HFFc6 (cell line): ENCODE measurements at regions not wholly inside any gene's neighbourhood (a gene's known extent, or its start where the extent isn't known, plus 50 kb on each side); places are given as distances from the start of the nearest gene placed in this dataset.
"Not testable (repeated sequence)": the region's sequence is repeated elsewhere in the genome, so short reads cannot be mapped to it uniquely, and the experiment has no call there.

Source experiments
- DNase-seq: peaks from one replicate; pipeline ENCODE4 v3.0.0-alpha.2; 2018
- H3K27ac Mint-ChIP-seq: 2 replicates; pipeline ENCODE4 v1.8.0; 2020; ENCODE audit warnings: mild to moderate bottlenecking, mixed read lengths
- H3K27me3 Mint-ChIP-seq: 2 replicates; pipeline ENCODE4 v1.8.0; 2021; ENCODE audit warnings: mild to moderate bottlenecking, moderate library complexity, mixed read lengths; ENCODE audit not compliant: insufficient read depth
- H3K36me3 Mint-ChIP-seq: 2 replicates; pipeline ENCODE4 v1.8.0; 2021; ENCODE audit warnings: low read depth, mixed read lengths
- H3K4me1 Mint-ChIP-seq: 2 replicates; pipeline ENCODE4 v1.8.0; 2020; ENCODE audit warnings: low read depth, mixed read lengths
- H3K4me3 Mint-ChIP-seq: 2 replicates; pipeline ENCODE4 v1.8.0; 2020; ENCODE audit warnings: mild to moderate bottlenecking, moderate library complexity, mixed read lengths
- H3K9me3 Mint-ChIP-seq: 2 replicates; pipeline ENCODE4 v1.8.0; 2020; ENCODE audit warnings: mild to moderate bottlenecking, mixed read lengths
- TF ChIP-seq, protein P1 (sequence below): fragments of 200-600 bp; sonication (generic); IDR thresholded peaks from 2 replicates; pipeline ENCODE4 v1.5.0; 2021; ENCODE audit warnings: antibody characterized with exemption, mild to moderate bottlenecking

DNA sequence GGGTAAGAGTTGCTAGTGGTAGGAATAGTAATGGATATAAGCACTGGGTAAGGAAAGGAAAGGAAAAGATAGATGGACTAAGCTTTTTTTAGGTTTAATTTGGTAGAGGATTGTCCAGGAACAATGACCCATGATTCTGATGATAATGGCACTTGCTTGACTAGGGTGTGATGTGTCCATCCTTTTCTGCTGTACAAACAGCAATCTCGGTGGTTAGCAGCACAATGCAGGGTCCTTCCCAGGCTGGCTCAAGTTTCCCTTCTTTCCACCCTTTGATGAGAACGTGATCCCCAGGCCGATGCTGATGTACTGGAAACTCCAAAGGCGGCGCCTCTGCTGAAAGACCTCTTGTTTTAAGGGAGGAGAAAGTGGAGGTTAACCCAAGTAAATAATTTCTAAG is 105.3 kb downstream of the TMEM167A start:
- no peak for DNase-seq
- Mint-ChIP-seq H3K27ac (no peak overlapping the region), H3K36me3 (0 out of 2 replicates have a peak, but pooled peaks cover 5% of the 10 kb centered on the region), H3K4me3 (no peak overlapping the region), H3K27me3 (no peaks in the 10 kb centered on the region; the same call in 1 of the 2 replicates), H3K9me3 (peaks cover 11% of the 10 kb centered on the region), H3K4me1 (peaks cover 14% of the 10 kb centered on the region)
- TF ChIP-seq, protein P1, sequence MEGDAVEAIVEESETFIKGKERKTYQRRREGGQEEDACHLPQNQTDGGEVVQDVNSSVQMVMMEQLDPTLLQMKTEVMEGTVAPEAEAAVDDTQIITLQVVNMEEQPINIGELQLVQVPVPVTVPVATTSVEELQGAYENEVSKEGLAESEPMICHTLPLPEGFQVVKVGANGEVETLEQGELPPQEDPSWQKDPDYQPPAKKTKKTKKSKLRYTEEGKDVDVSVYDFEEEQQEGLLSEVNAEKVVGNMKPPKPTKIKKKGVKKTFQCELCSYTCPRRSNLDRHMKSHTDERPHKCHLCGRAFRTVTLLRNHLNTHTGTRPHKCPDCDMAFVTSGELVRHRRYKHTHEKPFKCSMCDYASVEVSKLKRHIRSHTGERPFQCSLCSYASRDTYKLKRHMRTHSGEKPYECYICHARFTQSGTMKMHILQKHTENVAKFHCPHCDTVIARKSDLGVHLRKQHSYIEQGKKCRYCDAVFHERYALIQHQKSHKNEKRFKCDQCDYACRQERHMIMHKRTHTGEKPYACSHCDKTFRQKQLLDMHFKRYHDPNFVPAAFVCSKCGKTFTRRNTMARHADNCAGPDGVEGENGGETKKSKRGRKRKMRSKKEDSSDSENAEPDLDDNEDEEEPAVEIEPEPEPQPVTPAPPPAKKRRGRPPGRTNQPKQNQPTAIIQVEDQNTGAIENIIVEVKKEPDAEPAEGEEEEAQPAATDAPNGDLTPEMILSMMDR = no peak

DNA sequence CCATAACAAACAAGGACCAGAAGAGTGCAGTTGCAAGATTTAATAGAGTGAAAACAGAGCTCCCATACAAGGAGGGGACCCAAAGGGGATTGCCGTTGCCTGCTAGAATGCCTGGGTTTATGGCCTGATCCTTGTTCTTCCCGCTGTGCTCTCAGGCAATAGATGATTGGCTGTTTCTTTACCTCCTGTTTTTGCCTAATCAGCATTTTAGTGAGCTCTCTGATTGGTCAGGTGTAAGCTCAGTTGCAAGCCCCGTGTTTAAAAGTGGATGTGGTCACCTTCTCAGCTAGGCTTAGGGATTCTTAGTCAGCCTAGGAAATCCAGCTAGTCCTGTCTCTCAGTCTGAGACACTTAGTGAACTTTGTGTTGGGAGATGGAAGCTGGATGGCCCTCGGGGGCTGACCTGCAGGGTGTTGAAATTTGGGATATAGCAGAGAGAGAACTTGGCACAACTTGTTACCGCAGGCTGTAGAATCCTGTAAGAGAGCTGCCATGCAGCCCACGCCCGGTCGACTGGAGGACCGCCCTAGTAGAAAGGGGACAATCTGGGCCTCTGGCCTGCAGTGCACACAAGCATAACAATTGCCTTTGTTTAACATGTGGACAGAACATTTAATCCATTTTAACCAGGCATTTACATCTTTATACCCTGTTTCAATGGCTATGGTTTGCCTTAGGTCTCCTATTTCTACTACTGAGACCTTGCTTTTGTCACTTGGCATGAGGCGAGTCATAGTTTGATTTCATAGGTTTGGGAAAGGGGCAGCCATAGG is 106.0 kb downstream of the TMEM167A start:
- H3K4me3 Mint-ChIP-seq, H3K4me1 Mint-ChIP-seq, DNase-seq, H3K27ac Mint-ChIP-seq, H3K36me3 Mint-ChIP-seq, H3K27me3 Mint-ChIP-seq: not testable (repeated sequence)
- peaks cover 11% of the 10 kb centered on the region for H3K9me3 Mint-ChIP-seq

DNA sequence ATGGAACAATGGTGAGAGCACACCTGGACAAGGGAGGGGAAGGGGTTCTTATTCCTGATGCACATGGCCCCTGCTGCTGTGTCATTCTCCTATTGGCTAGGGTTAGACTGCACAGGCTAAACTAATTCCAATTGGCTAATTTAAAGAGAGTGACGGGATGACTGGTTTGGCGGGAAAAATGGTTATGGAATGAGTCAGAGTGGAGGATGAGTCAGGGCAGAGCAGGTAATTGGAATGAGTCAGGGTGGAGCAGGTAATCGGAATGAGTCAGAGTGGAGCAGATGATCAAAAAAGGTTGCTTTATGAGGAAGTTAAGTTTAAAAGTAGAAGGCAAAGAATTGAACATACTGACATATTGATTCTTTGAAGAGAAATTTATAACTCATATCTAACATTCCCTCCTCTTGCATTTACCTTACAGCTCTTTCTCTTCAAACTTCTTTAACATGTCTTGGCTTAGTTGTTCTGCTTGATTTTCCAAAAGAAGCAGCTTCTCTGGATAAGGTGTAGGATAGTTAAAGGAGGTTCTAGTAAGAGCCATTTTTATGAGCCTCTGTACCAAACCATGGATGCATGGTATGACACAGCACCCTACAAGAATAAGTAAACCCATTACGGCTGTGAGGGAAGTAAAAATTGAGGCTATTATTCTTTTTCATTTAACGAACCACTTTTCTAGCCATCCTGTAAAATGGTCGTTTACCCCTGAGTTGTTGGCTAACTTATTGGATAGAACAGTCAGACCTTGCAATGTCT is 107.8 kb downstream of the TMEM167A start:
- H3K9me3 Mint-ChIP-seq, H3K27ac Mint-ChIP-seq, H3K36me3 Mint-ChIP-seq, DNase-seq, H3K4me3 Mint-ChIP-seq, H3K27me3 Mint-ChIP-seq, H3K4me1 Mint-ChIP-seq: not testable (repeated sequence)

DNA sequence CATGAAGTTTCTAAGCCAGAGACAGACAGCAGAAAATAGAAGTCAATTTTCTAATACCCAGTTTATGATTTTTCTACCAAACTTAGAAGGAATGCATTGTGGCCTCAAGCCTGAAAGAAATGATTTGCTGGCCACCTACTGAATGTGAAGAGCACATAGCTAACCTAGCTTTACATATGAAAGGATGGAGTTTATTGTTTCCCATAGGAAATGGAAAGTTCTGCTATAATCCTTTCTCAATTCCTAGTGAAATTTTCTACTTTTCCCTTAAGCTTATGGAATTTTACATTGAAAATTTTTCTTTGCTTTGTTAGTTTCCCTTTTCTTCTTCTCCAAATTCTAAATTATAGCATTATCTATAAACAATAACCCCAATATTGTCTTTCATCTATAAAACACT is 110.1 kb downstream of the TMEM167A start:
- TF ChIP-seq, protein P1 = no peak
- H3K4me3 Mint-ChIP-seq = no peak overlapping the region
- H3K36me3 Mint-ChIP-seq = no peaks in the 10 kb centered on the region
- H3K4me1 Mint-ChIP-seq = no peaks in the 10 kb centered on the region
- H3K27me3 Mint-ChIP-seq = no peaks in the 10 kb centered on the region; the same call in 1 of the 2 replicates
- no peak for DNase-seq
- no peak overlapping the region for H3K27ac Mint-ChIP-seq
- no peaks in the 10 kb centered on the region for H3K9me3 Mint-ChIP-seq

DNA sequence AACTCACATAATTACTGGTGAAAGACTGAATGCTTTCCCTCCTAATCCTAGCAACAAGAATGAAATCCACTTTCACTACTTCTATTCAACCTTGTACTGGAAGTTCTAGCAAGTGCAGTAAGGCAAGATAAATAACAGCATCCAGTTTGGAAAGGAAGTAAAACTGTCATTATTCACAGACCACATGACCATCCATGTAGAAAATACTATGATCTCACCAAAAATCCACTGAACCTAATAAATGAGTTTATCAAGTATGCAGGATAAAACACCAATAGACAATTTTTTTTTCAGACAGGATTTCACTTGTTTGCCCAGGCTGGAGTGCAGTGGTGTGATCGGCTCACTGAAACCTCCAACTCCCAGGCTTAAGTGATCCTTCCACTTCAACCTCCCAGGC is 117.7 kb downstream of the TMEM167A start:
- Mint-ChIP-seq H3K27ac (no peak overlapping the region), H3K4me1 (no peaks in the 10 kb centered on the region), H3K9me3 (no peaks in the 10 kb centered on the region; the same call in 1 of the 2 replicates), H3K27me3 (no peaks in the 10 kb centered on the region; the same call in 1 of the 2 replicates), H3K4me3 (no peak overlapping the region), H3K36me3 (no peaks in the 10 kb centered on the region)
- DNase-seq = no peak
- TF ChIP-seq, protein P1 = no peak

DNA sequence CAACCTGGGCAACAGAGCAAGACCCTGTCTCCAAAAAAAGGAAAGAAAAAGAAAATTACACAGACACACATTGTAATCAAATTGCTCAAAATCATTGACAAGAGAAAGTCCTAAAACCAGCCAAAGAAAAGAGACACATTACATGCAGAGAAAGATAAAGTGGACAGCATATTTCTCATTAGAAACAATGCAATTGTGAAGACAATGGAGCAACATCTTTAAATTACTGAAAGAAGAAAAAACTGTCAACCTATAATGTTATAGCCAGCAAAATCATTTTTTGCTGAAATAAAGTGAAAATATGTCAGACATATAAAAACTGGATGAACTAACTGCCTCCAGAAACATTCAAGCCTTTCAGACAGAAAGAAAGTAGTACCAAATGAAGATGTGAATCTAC is 120.6 kb downstream of the TMEM167A start:
- no peak overlapping the region for H3K27ac Mint-ChIP-seq
- no peak for DNase-seq
- H3K4me3 Mint-ChIP-seq = no peak overlapping the region
- H3K4me1 Mint-ChIP-seq = no peaks in the 10 kb centered on the region
- H3K36me3 Mint-ChIP-seq = no peaks in the 10 kb centered on the region
- H3K27me3 Mint-ChIP-seq = no peaks in the 10 kb centered on the region; the same call in 1 of the 2 replicates
- TF ChIP-seq, protein P1 = no peak
- no peaks in the 10 kb centered on the region; the same call in 1 of the 2 replicates for H3K9me3 Mint-ChIP-seq
